ENCODE measurements at regions not wholly inside any gene's neighbourhood (a gene's known extent, or its start where the extent isn't known, plus 50 kb on each side); places are given as distances from the start of the nearest gene placed in this dataset.

- Histone ChIP-seq H3K4me3 (ENCODE audit: low read length in 2 of 2) (no peak overlapping the region), H3K9ac (ENCODE audit: low read depth in 1 of 2, low read length in 2 of 2) (no peak overlapping the region), H3K27ac (ENCODE audit: low read depth in 2 of 2, low read length in 2 of 2) (no peak overlapping the region)
Measured at GRCh38 chr11:81853791-81854190, 879.9 kb downstream of the FAM181B start.

DNA sequence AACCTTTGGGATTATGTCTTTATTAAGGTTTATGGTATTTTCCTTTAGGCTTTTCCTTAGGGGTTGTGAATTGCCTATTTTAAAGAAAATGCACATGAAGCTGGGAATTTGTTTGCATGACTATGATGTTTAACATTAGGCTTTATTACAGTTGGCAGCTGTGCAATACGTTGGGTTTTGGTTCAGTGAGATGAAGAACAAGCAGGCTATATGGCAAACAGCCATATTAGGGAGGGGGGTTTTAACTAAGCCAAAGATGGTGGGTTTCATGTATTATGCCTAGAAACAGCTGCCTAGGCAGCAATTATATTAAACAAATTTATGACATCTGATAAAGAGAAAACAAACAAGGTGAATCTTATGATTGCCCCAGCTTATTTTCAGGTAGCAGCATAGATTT is 880.8 kb downstream of the FAM181B start:
- Histone ChIP-seq H3K4me3 (ENCODE audit: low read length in 2 of 2) (no peak overlapping the region), H3K36me3 (ENCODE audit: control insufficient read depth in 2 of 2, insufficient read depth in 2 of 2, low read length in 2 of 2) (no peaks in the 10 kb centered on the region), H3K4me1 (ENCODE audit: control insufficient read depth in 2 of 2, insufficient read depth in 2 of 2, low read length in 2 of 2) (no peaks in the 10 kb centered on the region), H3K9me3 (ENCODE audit: control insufficient read depth in 2 of 2, low read length in 2 of 2) (no peaks in the 10 kb centered on the region), H3K27me3 (ENCODE audit: control insufficient read depth in 2 of 2, insufficient read depth in 2 of 2, low read length in 2 of 2) (no peaks in the 10 kb centered on the region), H3K9ac (ENCODE audit: low read depth in 1 of 2, low read length in 2 of 2) (no peak overlapping the region), H3K27ac (ENCODE audit: low read depth in 2 of 2, low read length in 2 of 2) (no peak overlapping the region)

More at GRCh38 chr11:81853791-81854190, 879.9 kb downstream of the FAM181B start:
- no peaks in the 10 kb centered on the region for H3K27me3 ChIP-seq (ENCODE audit: control insufficient read depth in 2 of 2, insufficient read depth in 2 of 2, low read length in 2 of 2)
- H3K9me3 ChIP-seq (ENCODE audit: control insufficient read depth in 2 of 2, low read length in 2 of 2): no peaks in the 10 kb centered on the region
- no peaks in the 10 kb centered on the region for H3K4me1 ChIP-seq (ENCODE audit: control insufficient read depth in 2 of 2, insufficient read depth in 2 of 2, low read length in 2 of 2)
- H3K36me3 ChIP-seq (ENCODE audit: control insufficient read depth in 2 of 2, insufficient read depth in 2 of 2, low read length in 2 of 2): no peaks in the 10 kb centered on the region

DNA sequence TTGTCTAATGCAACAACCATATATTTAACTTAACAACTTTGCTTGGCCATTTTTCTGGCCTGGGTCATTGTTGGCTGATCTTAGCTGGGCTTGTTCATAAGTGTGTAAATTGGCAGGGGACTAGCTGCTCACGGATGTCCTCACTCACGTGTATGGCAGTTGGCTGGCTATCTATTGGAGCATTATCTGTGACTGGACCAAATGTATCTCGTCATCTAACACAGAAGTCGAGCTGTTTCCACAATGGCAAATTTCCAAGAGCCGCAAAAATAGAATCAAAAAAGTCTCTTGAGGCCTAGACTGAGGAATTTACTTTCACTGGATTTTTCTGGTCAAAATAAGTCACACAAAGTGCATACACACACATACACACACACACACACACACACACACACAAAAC is 893.3 kb downstream of the FAM181B start:
- Histone ChIP-seq H3K4me1 (ENCODE audit: control insufficient read depth in 2 of 2, insufficient read depth in 2 of 2, low read length in 2 of 2) (no peaks in the 10 kb centered on the region), H3K4me3 (ENCODE audit: low read length in 2 of 2) (no peak overlapping the region), H3K9me3 (ENCODE audit: control insufficient read depth in 2 of 2, low read length in 2 of 2) (no peaks in the 10 kb centered on the region), H3K27me3 (ENCODE audit: control insufficient read depth in 2 of 2, insufficient read depth in 2 of 2, low read length in 2 of 2) (no peaks in the 10 kb centered on the region), H3K36me3 (ENCODE audit: control insufficient read depth in 2 of 2, insufficient read depth in 2 of 2, low read length in 2 of 2) (no peaks in the 10 kb centered on the region), H3K27ac (ENCODE audit: low read depth in 2 of 2, low read length in 2 of 2) (no peak overlapping the region), H3K9ac (ENCODE audit: low read depth in 1 of 2, low read length in 2 of 2) (no peak overlapping the region)

GRCh38 chr11:81839976-81840375 is 893.7 kb downstream of the FAM181B start:
- no peak overlapping the region for H3K27ac ChIP-seq (ENCODE audit: low read depth in 2 of 2, low read length in 2 of 2)
- no peak overlapping the region for H3K4me3 ChIP-seq (ENCODE audit: low read length in 2 of 2)
- no peaks in the 10 kb centered on the region for H3K27me3 ChIP-seq (ENCODE audit: control insufficient read depth in 2 of 2, insufficient read depth in 2 of 2, low read length in 2 of 2)
- H3K36me3 ChIP-seq (ENCODE audit: control insufficient read depth in 2 of 2, insufficient read depth in 2 of 2, low read length in 2 of 2): no peaks in the 10 kb centered on the region
- H3K9ac ChIP-seq (ENCODE audit: low read depth in 1 of 2, low read length in 2 of 2): no peak overlapping the region
- H3K9me3 ChIP-seq (ENCODE audit: control insufficient read depth in 2 of 2, low read length in 2 of 2): no peaks in the 10 kb centered on the region
- H3K4me1 ChIP-seq (ENCODE audit: control insufficient read depth in 2 of 2, insufficient read depth in 2 of 2, low read length in 2 of 2): no peaks in the 10 kb centered on the region

DNA sequence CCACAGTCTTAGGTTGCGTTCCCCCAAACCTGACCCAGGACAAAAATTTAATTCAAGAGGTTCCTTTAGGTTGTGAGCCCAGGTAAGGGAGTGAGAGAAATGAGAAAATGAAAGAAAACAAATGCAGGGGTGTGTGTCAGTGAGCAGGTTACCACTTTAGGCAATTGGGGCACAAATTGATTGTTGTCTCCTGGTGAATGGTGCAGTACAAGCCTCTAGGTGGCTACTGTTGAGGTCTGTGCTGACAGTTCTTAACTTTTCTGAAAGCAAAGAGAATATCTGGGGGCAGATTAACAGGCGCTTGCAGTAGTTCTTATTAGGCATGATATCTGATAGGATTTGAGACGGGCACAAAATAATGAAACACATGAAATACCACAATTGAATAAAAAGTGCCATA is 894.6 kb downstream of the FAM181B start:
- Histone ChIP-seq H3K27ac (ENCODE audit: low read depth in 2 of 2, low read length in 2 of 2) (no peak overlapping the region), H3K9me3 (ENCODE audit: control insufficient read depth in 2 of 2, low read length in 2 of 2) (no peaks in the 10 kb centered on the region), H3K4me1 (ENCODE audit: control insufficient read depth in 2 of 2, insufficient read depth in 2 of 2, low read length in 2 of 2) (no peaks in the 10 kb centered on the region), H3K36me3 (ENCODE audit: control insufficient read depth in 2 of 2, insufficient read depth in 2 of 2, low read length in 2 of 2) (no peaks in the 10 kb centered on the region), H3K27me3 (ENCODE audit: control insufficient read depth in 2 of 2, insufficient read depth in 2 of 2, low read length in 2 of 2) (no peaks in the 10 kb centered on the region), H3K9ac (ENCODE audit: low read depth in 1 of 2, low read length in 2 of 2) (no peak overlapping the region), H3K4me3 (ENCODE audit: low read length in 2 of 2) (no peak overlapping the region)

GRCh38 chr11:81829976-81830375 is 903.7 kb downstream of the FAM181B start:
- no peaks in the 10 kb centered on the region for H3K4me1 ChIP-seq (ENCODE audit: control insufficient read depth in 2 of 2, insufficient read depth in 2 of 2, low read length in 2 of 2)
- no peaks in the 10 kb centered on the region for H3K27me3 ChIP-seq (ENCODE audit: control insufficient read depth in 2 of 2, insufficient read depth in 2 of 2, low read length in 2 of 2)
- H3K4me3 ChIP-seq (ENCODE audit: low read length in 2 of 2): no peak overlapping the region
- H3K36me3 ChIP-seq (ENCODE audit: control insufficient read depth in 2 of 2, insufficient read depth in 2 of 2, low read length in 2 of 2): no peaks in the 10 kb centered on the region
- peaks cover 0 to 2% of the 10 kb centered on the region in 2 donors for H3K9me3 ChIP-seq (ENCODE audit: control insufficient read depth in 2 of 2, low read length in 2 of 2)
- no peak overlapping the region for H3K9ac ChIP-seq (ENCODE audit: low read depth in 1 of 2, low read length in 2 of 2)
- no peak overlapping the region for H3K27ac ChIP-seq (ENCODE audit: low read depth in 2 of 2, low read length in 2 of 2)

GRCh38 chr11:81825346-81825745 is 908.3 kb downstream of the FAM181B start:
- no peak overlapping the region for H3K9ac ChIP-seq (ENCODE audit: low read depth in 1 of 2, low read length in 2 of 2)
- H3K4me3 ChIP-seq (ENCODE audit: low read length in 2 of 2): no peak overlapping the region
- H3K4me1 ChIP-seq (ENCODE audit: control insufficient read depth in 2 of 2, insufficient read depth in 2 of 2, low read length in 2 of 2): no peaks in the 10 kb centered on the region
- H3K36me3 ChIP-seq (ENCODE audit: control insufficient read depth in 2 of 2, insufficient read depth in 2 of 2, low read length in 2 of 2): no peaks in the 10 kb centered on the region
- no peaks in the 10 kb centered on the region for H3K9me3 ChIP-seq (ENCODE audit: control insufficient read depth in 2 of 2, low read length in 2 of 2)
- H3K27ac ChIP-seq (ENCODE audit: low read depth in 2 of 2, low read length in 2 of 2): no peak overlapping the region
- H3K27me3 ChIP-seq (ENCODE audit: control insufficient read depth in 2 of 2, insufficient read depth in 2 of 2, low read length in 2 of 2): no peaks in the 10 kb centered on the region

DNA sequence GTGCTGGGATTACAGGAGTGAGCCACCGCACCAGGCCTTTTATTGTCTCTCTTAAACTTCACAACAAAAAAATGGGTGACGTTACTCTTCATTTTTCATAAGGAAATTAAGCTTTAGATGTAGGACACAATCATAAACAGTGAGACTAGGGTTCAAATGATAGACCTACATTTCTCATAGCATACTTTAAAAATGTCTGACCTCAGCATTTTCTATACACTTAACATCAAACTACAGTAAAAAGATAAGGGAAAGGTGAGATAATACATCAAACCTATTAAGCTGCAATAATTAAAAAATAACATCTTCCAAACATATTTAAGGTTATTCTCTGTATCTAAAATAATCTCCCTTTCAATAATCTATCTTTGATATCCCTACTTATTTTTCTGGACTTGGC is 914.2 kb downstream of the FAM181B start:
- H3K4me3 ChIP-seq (ENCODE audit: low read length in 2 of 2): no peak overlapping the region
- H3K27ac ChIP-seq (ENCODE audit: low read depth in 2 of 2, low read length in 2 of 2): no peak overlapping the region
- no peaks in the 10 kb centered on the region for H3K9me3 ChIP-seq (ENCODE audit: control insufficient read depth in 2 of 2, low read length in 2 of 2)
- H3K27me3 ChIP-seq (ENCODE audit: control insufficient read depth in 2 of 2, insufficient read depth in 2 of 2, low read length in 2 of 2): no peaks in the 10 kb centered on the region
- H3K9ac ChIP-seq (ENCODE audit: low read depth in 1 of 2, low read length in 2 of 2): no peak overlapping the region
- H3K36me3 ChIP-seq (ENCODE audit: control insufficient read depth in 2 of 2, insufficient read depth in 2 of 2, low read length in 2 of 2): no peaks in the 10 kb centered on the region
- H3K4me1 ChIP-seq (ENCODE audit: control insufficient read depth in 2 of 2, insufficient read depth in 2 of 2, low read length in 2 of 2): no peaks in the 10 kb centered on the region

DNA sequence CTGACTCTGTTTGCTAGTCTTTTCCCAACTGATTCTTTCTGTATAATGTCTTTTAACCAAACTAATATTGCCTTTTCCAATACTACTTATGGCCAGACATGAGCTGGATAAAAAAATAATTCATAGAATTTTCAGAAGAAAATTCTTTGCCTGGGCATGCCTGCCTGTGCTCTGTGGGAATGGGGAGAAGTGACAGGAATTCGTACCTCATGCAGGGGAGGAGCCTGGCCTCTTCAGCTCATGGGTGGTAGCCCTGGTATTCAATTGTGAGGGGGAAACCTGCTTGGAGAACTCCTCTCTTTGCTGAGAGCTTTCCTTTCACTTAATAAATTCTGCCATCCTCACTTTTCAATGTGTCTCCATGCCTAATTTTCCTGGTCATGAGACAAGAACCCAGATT is 928.8 kb downstream of the FAM181B start:
- no peaks in the 10 kb centered on the region for H3K27me3 ChIP-seq (ENCODE audit: control insufficient read depth in 2 of 2, insufficient read depth in 2 of 2, low read length in 2 of 2)
- no peaks in the 10 kb centered on the region for H3K36me3 ChIP-seq (ENCODE audit: control insufficient read depth in 2 of 2, insufficient read depth in 2 of 2, low read length in 2 of 2)
- H3K9me3 ChIP-seq (ENCODE audit: control insufficient read depth in 2 of 2, low read length in 2 of 2): no peaks in the 10 kb centered on the region
- H3K27ac ChIP-seq (ENCODE audit: low read depth in 2 of 2, low read length in 2 of 2): no peak overlapping the region
- no peak overlapping the region for H3K9ac ChIP-seq (ENCODE audit: low read depth in 1 of 2, low read length in 2 of 2)
- H3K4me3 ChIP-seq (ENCODE audit: low read length in 2 of 2): no peak overlapping the region
- no peaks in the 10 kb centered on the region for H3K4me1 ChIP-seq (ENCODE audit: control insufficient read depth in 2 of 2, insufficient read depth in 2 of 2, low read length in 2 of 2)

- Histone ChIP-seq H3K27ac (ENCODE audit: low read depth in 2 of 2, low read length in 2 of 2) (no peak overlapping the region), H3K36me3 (ENCODE audit: control insufficient read depth in 2 of 2, insufficient read depth in 2 of 2, low read length in 2 of 2) (no peaks in the 10 kb centered on the region), H3K9me3 (ENCODE audit: control insufficient read depth in 2 of 2, low read length in 2 of 2) (no peaks in the 10 kb centered on the region), H3K4me1 (ENCODE audit: control insufficient read depth in 2 of 2, insufficient read depth in 2 of 2, low read length in 2 of 2) (no peaks in the 10 kb centered on the region), H3K27me3 (ENCODE audit: control insufficient read depth in 2 of 2, insufficient read depth in 2 of 2, low read length in 2 of 2) (no peaks in the 10 kb centered on the region), H3K9ac (ENCODE audit: low read depth in 1 of 2, low read length in 2 of 2) (no peak overlapping the region), H3K4me3 (ENCODE audit: low read length in 2 of 2) (no peak overlapping the region)
Measured at GRCh38 chr11:81802591-81802990, 931.1 kb downstream of the FAM181B start.

GRCh38 chr11:81792416-81792815 is 941.2 kb downstream of the FAM181B start:
- H3K4me3 ChIP-seq (ENCODE audit: low read length in 2 of 2): no peak overlapping the region
- H3K36me3 ChIP-seq (ENCODE audit: control insufficient read depth in 2 of 2, insufficient read depth in 2 of 2, low read length in 2 of 2): no peaks in the 10 kb centered on the region
- H3K27ac ChIP-seq (ENCODE audit: low read depth in 2 of 2, low read length in 2 of 2): no peak overlapping the region
- H3K27me3 ChIP-seq (ENCODE audit: control insufficient read depth in 2 of 2, insufficient read depth in 2 of 2, low read length in 2 of 2): no peaks in the 10 kb centered on the region
- H3K9me3 ChIP-seq (ENCODE audit: control insufficient read depth in 2 of 2, low read length in 2 of 2): no peaks in the 10 kb centered on the region
- no peaks in the 10 kb centered on the region for H3K4me1 ChIP-seq (ENCODE audit: control insufficient read depth in 2 of 2, insufficient read depth in 2 of 2, low read length in 2 of 2)
- H3K9ac ChIP-seq (ENCODE audit: low read depth in 1 of 2, low read length in 2 of 2): no peak overlapping the region

Data from mucosa of rectum (tissue), 2 donors.